Osteoblast (primary cell): ENCODE measurements at regions not wholly inside any gene's neighbourhood (a gene's known extent, or its start where the extent isn't known, plus 50 kb on each side); places are given as distances from the start of the nearest gene placed in this dataset.

Experiments used
- DNase-seq: peaks from one replicate; pipeline ENCODE4 v3.0.0; 2011; ENCODE audit warnings: low spot score, mixed read lengths; ENCODE audit not compliant: insufficient read length; ENCODE audit errors: missing footprints
- H2AFZ ChIP-seq: 2 replicates; pipeline ENCODE4 v1.6.0; 2011; ENCODE audit warnings: mild to moderate bottlenecking, low read length
- H3K27ac ChIP-seq: 2 replicates; pipeline ENCODE4 v1.5.1; 2011; ENCODE audit warnings: mild to moderate bottlenecking, low read depth, low read length, moderate library complexity
- H3K27me3 ChIP-seq: 2 replicates; pipeline ENCODE4 v1.6.0; 2012; ENCODE audit warnings: mild to moderate bottlenecking, control low read depth, inconsistent platforms, low read length, moderate library complexity; ENCODE audit not compliant: insufficient read depth
- H3K36me3 ChIP-seq: 2 replicates; pipeline ENCODE4 v1.5.1; 2011; ENCODE audit warnings: mild to moderate bottlenecking, low read length, control low read depth, moderate library complexity; ENCODE audit not compliant: insufficient read depth
- H3K4me1 ChIP-seq: 2 replicates; pipeline ENCODE4 v1.5.1; 2011; ENCODE audit warnings: mild to moderate bottlenecking, low read length, control low read depth, moderate library complexity; ENCODE audit not compliant: insufficient read depth
- H3K4me2 ChIP-seq: 2 replicates; pipeline ENCODE4 v1.6.0; 2011; ENCODE audit warnings: mild to moderate bottlenecking, low read length; ENCODE audit not compliant: insufficient read depth
- H3K4me3 ChIP-seq: fragments of 200-600 bp; sonication (generic); 3 replicates; pipeline ENCODE4 v1.5.1; 2012; ENCODE audit warnings: mild to moderate bottlenecking, low read length, inconsistent platforms; ENCODE audit not compliant: insufficient read depth
- H3K79me2 ChIP-seq: 2 replicates; pipeline ENCODE4 v1.6.0; 2012; ENCODE audit warnings: mild to moderate bottlenecking, low read length, control low read depth, inconsistent platforms; ENCODE audit not compliant: insufficient read depth
- H3K9me3 ChIP-seq: 2 replicates; pipeline ENCODE4 v1.5.1; 2011; ENCODE audit warnings: low read depth, low read length, control low read depth
- H4K20me1 ChIP-seq: 2 replicates; pipeline ENCODE4 v1.6.0; 2012; ENCODE audit warnings: mild to moderate bottlenecking, low read length, control low read depth; ENCODE audit not compliant: insufficient read depth
- TF ChIP-seq, protein P1 (sequence below): IDR thresholded peaks from 2 replicates; pipeline ENCODE4 v1.5.1; 2011; ENCODE audit warnings: mild to moderate bottlenecking, low read depth, low read length, moderate library complexity; ENCODE audit errors: extremely low read depth

DNA sequence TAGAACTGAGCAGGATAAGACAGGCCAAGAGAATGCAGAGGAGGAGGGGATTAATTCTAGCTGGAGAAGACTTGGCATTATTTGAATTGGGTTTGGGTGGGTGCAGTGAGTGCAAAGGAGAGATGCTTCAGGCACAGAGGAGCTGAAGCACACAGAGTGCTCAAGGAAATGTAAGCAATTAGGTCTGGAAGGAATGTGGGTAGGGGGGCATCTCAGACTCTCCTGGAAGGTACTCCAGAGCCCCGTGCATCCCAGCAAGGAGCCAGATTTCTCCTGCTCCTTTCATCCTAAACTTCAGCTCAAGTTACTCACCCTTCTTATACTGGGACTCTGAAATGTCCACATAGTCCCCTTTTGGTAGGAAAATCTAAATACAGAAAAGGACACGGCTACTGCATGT lies 143.6 kb upstream of the PFN2 start:
- Histone ChIP-seq H3K27ac (no peak overlapping the region), H3K27me3 (no peaks in the 10 kb centered on the region), H3K9me3 (no peaks in the 10 kb centered on the region), H3K36me3 (no peaks in the 10 kb centered on the region), H3K79me2 (no peaks in the 10 kb centered on the region), H4K20me1 (no peaks in the 10 kb centered on the region), H2AFZ (no peak overlapping the region), H3K4me3 (no peak overlapping the region), H3K4me2 (no peak overlapping the region), H3K4me1 (peaks cover 17% of the 10 kb centered on the region)
- TF ChIP-seq, protein P1, sequence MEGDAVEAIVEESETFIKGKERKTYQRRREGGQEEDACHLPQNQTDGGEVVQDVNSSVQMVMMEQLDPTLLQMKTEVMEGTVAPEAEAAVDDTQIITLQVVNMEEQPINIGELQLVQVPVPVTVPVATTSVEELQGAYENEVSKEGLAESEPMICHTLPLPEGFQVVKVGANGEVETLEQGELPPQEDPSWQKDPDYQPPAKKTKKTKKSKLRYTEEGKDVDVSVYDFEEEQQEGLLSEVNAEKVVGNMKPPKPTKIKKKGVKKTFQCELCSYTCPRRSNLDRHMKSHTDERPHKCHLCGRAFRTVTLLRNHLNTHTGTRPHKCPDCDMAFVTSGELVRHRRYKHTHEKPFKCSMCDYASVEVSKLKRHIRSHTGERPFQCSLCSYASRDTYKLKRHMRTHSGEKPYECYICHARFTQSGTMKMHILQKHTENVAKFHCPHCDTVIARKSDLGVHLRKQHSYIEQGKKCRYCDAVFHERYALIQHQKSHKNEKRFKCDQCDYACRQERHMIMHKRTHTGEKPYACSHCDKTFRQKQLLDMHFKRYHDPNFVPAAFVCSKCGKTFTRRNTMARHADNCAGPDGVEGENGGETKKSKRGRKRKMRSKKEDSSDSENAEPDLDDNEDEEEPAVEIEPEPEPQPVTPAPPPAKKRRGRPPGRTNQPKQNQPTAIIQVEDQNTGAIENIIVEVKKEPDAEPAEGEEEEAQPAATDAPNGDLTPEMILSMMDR, result no peak
- peak; percentile 46 for DNase-seq

DNA sequence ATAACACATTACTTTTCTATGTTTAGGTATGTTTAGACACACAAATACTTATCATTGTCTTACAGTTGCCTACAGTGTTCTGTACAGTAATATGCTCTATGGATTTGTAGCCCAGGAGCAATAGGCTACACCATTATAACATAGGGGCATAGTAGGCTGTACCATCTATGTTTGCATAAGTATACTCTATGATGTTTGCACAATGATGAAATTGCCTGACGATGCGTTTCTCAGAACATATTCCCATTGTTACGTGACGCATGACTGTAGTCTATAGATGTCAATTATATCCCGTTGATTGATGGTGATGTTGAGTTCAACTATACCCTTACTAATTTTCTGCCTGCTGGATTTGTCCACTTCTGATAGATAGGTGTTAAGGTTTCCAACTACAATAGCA lies 139.4 kb upstream of the PFN2 start:
- Histone ChIP-seq H4K20me1 (no peaks in the 10 kb centered on the region), H3K27ac (no peak overlapping the region), H3K4me1 (peaks cover 36% of the 10 kb centered on the region), H3K9me3 (no peaks in the 10 kb centered on the region), H3K27me3 (no peaks in the 10 kb centered on the region), H3K4me3 (no peak overlapping the region), H3K79me2 (no peaks in the 10 kb centered on the region), H2AFZ (no peak overlapping the region), H3K4me2 (no peak overlapping the region), H3K36me3 (no peaks in the 10 kb centered on the region)
- TF ChIP-seq, protein P1, result no peak
- no peak for DNase-seq

DNA sequence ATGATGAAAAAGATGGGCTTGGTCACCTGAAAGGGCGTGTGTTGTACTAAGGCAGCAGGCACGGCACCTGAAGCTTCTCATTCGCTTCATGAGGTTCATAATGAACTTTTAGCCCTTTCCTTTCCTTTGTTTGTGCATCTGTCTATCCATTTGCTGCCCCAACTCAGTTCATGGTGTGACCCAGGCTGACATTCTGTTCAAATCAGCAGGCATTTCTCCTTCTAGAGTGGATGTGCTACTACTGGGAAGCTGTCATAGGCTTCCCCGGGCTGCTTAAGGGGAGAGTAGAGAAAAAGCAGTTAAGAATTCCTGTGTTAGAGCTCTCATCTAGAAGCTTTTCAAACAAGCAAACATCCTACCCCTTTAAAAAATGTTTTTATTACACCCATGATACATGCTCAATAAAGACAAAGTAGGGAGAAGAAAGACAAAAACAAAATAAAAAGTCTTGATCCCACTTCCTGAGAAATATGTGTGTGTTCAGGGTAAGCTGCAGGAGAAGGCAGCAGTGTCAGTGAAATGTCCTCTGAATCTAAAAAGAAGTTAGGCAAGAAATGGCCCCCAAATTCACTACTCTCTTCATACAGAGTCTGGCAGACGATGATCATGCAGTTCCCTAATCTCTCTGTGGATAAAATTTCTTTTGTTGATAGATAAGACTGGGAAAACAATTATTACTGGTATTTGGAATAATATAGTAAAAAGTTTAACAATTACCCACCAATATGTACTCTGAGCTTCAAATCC lies 136.9 kb upstream of the PFN2 start:
- no peaks in the 10 kb centered on the region for H3K36me3 ChIP-seq
- H4K20me1 ChIP-seq, result no peaks in the 10 kb centered on the region
- H3K4me1 ChIP-seq, result peaks cover 28% of the 10 kb centered on the region
- H3K9me3 ChIP-seq, result no peaks in the 10 kb centered on the region
- H2AFZ ChIP-seq, result peak overlapping the region; percentile 4
- DNase-seq, result peak; percentile 43
- H3K27me3 ChIP-seq, result no peaks in the 10 kb centered on the region
- H3K27ac ChIP-seq, result peak overlapping the region; percentile 81
- H3K4me3 ChIP-seq, result no peak overlapping the region
- TF ChIP-seq, protein P1, result no peak
- H3K4me2 ChIP-seq, result peak overlapping the region; percentile 65
- H3K79me2 ChIP-seq, result no peaks in the 10 kb centered on the region

GRCh38 chr3:150106740-150107428 lies 136.2 kb upstream of the PFN2 start:
- H2AFZ ChIP-seq, result peak overlapping the region; percentile 4
- peak; percentile 84 for DNase-seq

More at GRCh38 chr3:150106740-150107428, 136.2 kb upstream of the PFN2 start:
- TF ChIP-seq, protein P1, result no peak
- H4K20me1 ChIP-seq, result no peaks in the 10 kb centered on the region
- H3K27me3 ChIP-seq, result no peaks in the 10 kb centered on the region
- H3K4me3 ChIP-seq, result no peak overlapping the region
- H3K79me2 ChIP-seq, result no peaks in the 10 kb centered on the region
- H3K27ac ChIP-seq, result peak overlapping the region; percentile 81
- peak overlapping the region; percentile 65 for H3K4me2 ChIP-seq
- H3K4me1 ChIP-seq, result peaks cover 28% of the 10 kb centered on the region
- no peaks in the 10 kb centered on the region for H3K9me3 ChIP-seq
- no peaks in the 10 kb centered on the region for H3K36me3 ChIP-seq
